ENCODE measurements at regions not wholly inside any gene's neighbourhood (a gene's known extent, or its start where the extent isn't known, plus 50 kb on each side); places are given as distances from the start of the nearest gene placed in this dataset.

GRCh38 chr12:93954166-93955112, 193.9 kb upstream of the PLXNC1 start:
- Histone ChIP-seq H3K9me3 (no peaks in the 10 kb centered on the region), H3K27ac (no peak overlapping the region)
- 77% methylated on average over 9 of the region's 9 CpGs for WGBS

GRCh38 chr12:93956551-93956950, 191.8 kb upstream of the PLXNC1 start:
- Histone ChIP-seq H3K27me3 (replicated peaks; ENCODE audit: insufficient read depth) (no peaks in the 10 kb centered on the region), H3K4me1 (replicated peaks) (no peaks in the 10 kb centered on the region), H3K27ac (no peak overlapping the region), H3K4me3 (no peak overlapping the region), H3K9me3 (no peaks in the 10 kb centered on the region), H3K36me3 (no peaks in the 10 kb centered on the region)
- WGBS: 95% methylated on average over 2 of the region's 2 CpGs
- DNase-seq (ENCODE audit: low spot score): no peak
- intact Hi-C loops (cut with DNase I): no loop called here
- no peak for TF ChIP-seq CTCF (IDR thresholded peaks at IDR 0.05)
- no peak for TF ChIP-seq POLR2A (IDR thresholded peaks at IDR 0.05)
- TF ChIP-seq POLR2AphosphoS5 (IDR thresholded peaks at IDR 0.05): no peak

More at GRCh38 chr12:93954166-93955112, 193.9 kb upstream of the PLXNC1 start:
- TF ChIP-seq POLR2A (IDR thresholded peaks at IDR 0.05): no peak
- no peak for TF ChIP-seq CTCF (IDR thresholded peaks at IDR 0.05)
- no peak for TF ChIP-seq POLR2AphosphoS5 (IDR thresholded peaks at IDR 0.05)
- H3K4me3 ChIP-seq: no peak overlapping the region
- no peaks in the 10 kb centered on the region for H3K4me1 ChIP-seq (replicated peaks)
- no peaks in the 10 kb centered on the region for H3K36me3 ChIP-seq
- no peak for DNase-seq (ENCODE audit: low spot score)
- intact Hi-C loops (cut with DNase I): no loop called here
- H3K27me3 ChIP-seq (replicated peaks; ENCODE audit: insufficient read depth): no peaks in the 10 kb centered on the region

GRCh38 chr12:93957168-93957567, 191.2 kb upstream of the PLXNC1 start:
- Histone ChIP-seq H3K4me1 (replicated peaks) (no peaks in the 10 kb centered on the region), H3K27ac (no peak overlapping the region), H3K27me3 (replicated peaks; ENCODE audit: insufficient read depth) (no peaks in the 10 kb centered on the region), H3K9me3 (no peaks in the 10 kb centered on the region), H3K36me3 (no peaks in the 10 kb centered on the region), H3K4me3 (no peak overlapping the region)
- 13% methylated on average over 1 of the region's 1 CpG for WGBS
- intact Hi-C loops (cut with DNase I): no loop called here
- TF ChIP-seq CTCF (IDR thresholded peaks at IDR 0.05) (no peak), POLR2AphosphoS5 (IDR thresholded peaks at IDR 0.05) (no peak), POLR2A (IDR thresholded peaks at IDR 0.05) (no peak)
- no peak for DNase-seq (ENCODE audit: low spot score)

- no peak for TF ChIP-seq POLR2AphosphoS5 (IDR thresholded peaks at IDR 0.05)
- Histone ChIP-seq H3K27me3 (replicated peaks; ENCODE audit: insufficient read depth) (no peaks in the 10 kb centered on the region), H3K36me3 (no peaks in the 10 kb centered on the region), H3K9me3 (no peaks in the 10 kb centered on the region), H3K4me1 (replicated peaks) (no peaks in the 10 kb centered on the region), H3K27ac (no peak overlapping the region), H3K4me3 (no peak overlapping the region)
- intact Hi-C loops (cut with DNase I): no loop called here
- no peak for DNase-seq (ENCODE audit: low spot score)
Observed at GRCh38 chr12:93957870-93958269, 190.5 kb upstream of the PLXNC1 start.

- WGBS: 73% methylated on average over 1 of the region's 1 CpG
- intact Hi-C loops (cut with DNase I): no loop called here
- DNase-seq (ENCODE audit: low spot score): no peak
- Histone ChIP-seq H3K27ac (no peak overlapping the region), H3K36me3 (no peaks in the 10 kb centered on the region), H3K4me1 (replicated peaks) (no peaks in the 10 kb centered on the region), H3K9me3 (no peaks in the 10 kb centered on the region), H3K4me3 (no peak overlapping the region), H3K27me3 (replicated peaks; ENCODE audit: insufficient read depth) (no peaks in the 10 kb centered on the region)
- no peak for TF ChIP-seq CTCF (IDR thresholded peaks at IDR 0.05)
- TF ChIP-seq POLR2AphosphoS5 (IDR thresholded peaks at IDR 0.05): no peak
- no peak for TF ChIP-seq POLR2A (IDR thresholded peaks at IDR 0.05)
Observed at GRCh38 chr12:93959657-93960056, 188.7 kb upstream of the PLXNC1 start.
